HEK293 (cell line): ENCODE measurements at regions not wholly inside any gene's neighbourhood (a gene's known extent, or its start where the extent isn't known, plus 50 kb on each side); places are given as distances from the start of the nearest gene placed in this dataset.

ENCODE experiments used
- CTCF ChIA-PET: fragments of 350-600 bp; formaldehyde crosslinking; extraction: SDS; loops from one replicate; lab custom pipeline; 2021; ENCODE audit warnings: antibody characterized with exemption; lab: Yijun Ruan, JAX
- POLR2A ChIA-PET: fragments of 300-600 bp; formaldehyde crosslinking; extraction: SDS; loops from one replicate; lab custom pipeline; 2020; ENCODE audit warnings: antibody characterized with exemption, inconsistent platforms; lab: Yijun Ruan, JAX
- H3K27ac ChIP-seq: fragments of 200-500 bp; sonication (Bioruptor generic); 2 replicates; pipeline ENCODE4 v1.5.1; 2014; ENCODE audit warnings: low read depth, low read length, control low read depth, inconsistent platforms; ENCODE audit errors: extremely low read depth
- H3K36me3 ChIP-seq, 2 experiments: fragments of 200-500 bp in 1 of 2; sonication (Bioruptor generic) in 1 of 2; 1 replicate in 1 of 2; 2 replicates in 1 of 2; pipeline ENCODE4 v1.5.1; 2014 to 2017; ENCODE audit warnings: inconsistent platforms in 2 of 2, low read length in 2 of 2; ENCODE audit not compliant: control insufficient read depth in 2 of 2, insufficient read depth in 1 of 2
- H3K4me1 ChIP-seq: fragments of 200-500 bp; sonication (Bioruptor generic); 2 replicates; pipeline ENCODE4 v1.5.1; 2014; ENCODE audit warnings: mild to moderate bottlenecking, low read length, inconsistent platforms; ENCODE audit not compliant: control insufficient read depth, insufficient read depth
- H3K4me3 ChIP-seq: 2 replicates; pipeline ENCODE4 v1.5.1; 2011; ENCODE audit warnings: low read depth, mild to moderate bottlenecking, control low read depth, low read length, moderate library complexity
- H3K9me3 ChIP-seq: fragments of 200-500 bp; sonication (Bioruptor generic); 2 replicates; pipeline ENCODE4 v1.5.1; 2014; ENCODE audit warnings: low read depth, low read length, inconsistent platforms; ENCODE audit not compliant: control insufficient read depth, insufficient read depth
- GLI2 ChIP-seq: fragments of 450-650 bp; formaldehyde crosslinking; IDR thresholded peaks from 2 replicates; pipeline ENCODE4; 2017; ENCODE audit warnings: missing biosample characterization, missing genetic modification characterization, low read depth, borderline replicate concordance
- HOXA7 ChIP-seq: sonication (generic); formaldehyde crosslinking; IDR thresholded peaks from 2 replicates; pipeline ENCODE4 v1.8.1; 2022; ENCODE audit warnings: missing genetic modification reagents, borderline replicate concordance
- KLF16 ChIP-seq: fragments of 450-650 bp; formaldehyde crosslinking; IDR thresholded peaks from 2 replicates; pipeline ENCODE4 v1.5.1; 2017; ENCODE audit warnings: missing biosample characterization, missing genetic modification characterization
- MEIS1 ChIP-seq: sonication (generic); formaldehyde crosslinking; IDR thresholded peaks from 2 replicates; pipeline ENCODE4 v1.8.1; 2022; ENCODE audit warnings: missing genetic modification reagents, mild to moderate bottlenecking, borderline replicate concordance
- OVOL3 ChIP-seq: fragments of 450-650 bp; formaldehyde crosslinking; IDR thresholded peaks from 2 replicates; pipeline ENCODE4 v1.5.1; 2016; ENCODE audit warnings: missing biosample characterization, missing genetic modification characterization
- RBAK ChIP-seq: fragments of 450-650 bp; formaldehyde crosslinking; IDR thresholded peaks from 2 replicates; pipeline ENCODE4 v1.5.1; 2016; ENCODE audit warnings: missing biosample characterization, missing genetic modification characterization
- SP7 ChIP-seq: fragments of 450-650 bp; formaldehyde crosslinking; IDR thresholded peaks from 2 replicates; pipeline ENCODE4 v1.5.1; 2016; ENCODE audit warnings: missing biosample characterization, missing genetic modification characterization
- ZBTB44 ChIP-seq: fragments of 450-650 bp; IDR thresholded peaks from 2 replicates; pipeline ENCODE4 v1.5.1; 2018; ENCODE audit warnings: missing biosample characterization, mild to moderate bottlenecking, missing genetic modification characterization
- ZFP69B ChIP-seq: fragments of 450-650 bp; formaldehyde crosslinking; IDR thresholded peaks from 2 replicates; pipeline ENCODE4 v1.5.1; 2016; ENCODE audit warnings: missing biosample characterization, missing genetic modification characterization
- ZNF140 ChIP-seq: fragments of 450-650 bp; formaldehyde crosslinking; IDR thresholded peaks from 2 replicates; pipeline ENCODE4 v1.5.1; 2016; ENCODE audit warnings: missing biosample characterization, missing genetic modification characterization
- ZNF211 ChIP-seq: fragments of 450-650 bp; formaldehyde crosslinking; IDR thresholded peaks from 2 replicates; pipeline ENCODE4 v1.5.1; 2016; ENCODE audit warnings: low read depth, missing biosample characterization, missing genetic modification characterization
- ZNF324 ChIP-seq: fragments of 450-650 bp; formaldehyde crosslinking; IDR thresholded peaks from 2 replicates; pipeline ENCODE4 v1.5.1; 2016; ENCODE audit warnings: missing biosample characterization, missing genetic modification characterization
- ZNF354C ChIP-seq: fragments of 450-650 bp; formaldehyde crosslinking; IDR thresholded peaks from 2 replicates; pipeline ENCODE4 v1.5.1; 2016; ENCODE audit warnings: missing biosample characterization, missing genetic modification characterization, low read depth, borderline replicate concordance
- ZNF416 ChIP-seq: fragments of 450-650 bp; formaldehyde crosslinking; IDR thresholded peaks from 2 replicates; pipeline ENCODE4 v1.5.1; 2016; ENCODE audit warnings: missing biosample characterization, missing genetic modification characterization
- ZNF48 ChIP-seq: fragments of 450-650 bp; formaldehyde crosslinking; IDR thresholded peaks from 2 replicates; pipeline ENCODE4 v1.5.1; 2016; ENCODE audit warnings: missing biosample characterization, missing genetic modification characterization
- ZNF555 ChIP-seq: fragments of 450-650 bp; formaldehyde crosslinking; conservative IDR thresholded peaks from 2 replicates; pipeline ENCODE4 v1.5.1; 2017; ENCODE audit warnings: missing biosample characterization, mild to moderate bottlenecking, missing genetic modification characterization, inconsistent platforms
- ZNF610 ChIP-seq: fragments of 450-650 bp; formaldehyde crosslinking; IDR thresholded peaks from 2 replicates; pipeline ENCODE4 v1.5.1; 2016; ENCODE audit warnings: missing biosample characterization, missing genetic modification characterization, borderline replicate concordance
- ZNF623 ChIP-seq: fragments of 450-650 bp; formaldehyde crosslinking; IDR thresholded peaks from 2 replicates; pipeline ENCODE4 v1.5.1; 2016; ENCODE audit warnings: missing biosample characterization, missing genetic modification characterization
- ZNF747 ChIP-seq: fragments of 450-650 bp; formaldehyde crosslinking; IDR thresholded peaks from 2 replicates; pipeline ENCODE4 v1.5.1; 2016; ENCODE audit warnings: missing biosample characterization, missing genetic modification characterization
- ZSCAN23 ChIP-seq: fragments of 450-650 bp; formaldehyde crosslinking; IDR thresholded peaks from 2 replicates; pipeline ENCODE4 v1.5.1; 2016; ENCODE audit warnings: missing biosample characterization, missing genetic modification characterization
- TF ChIP-seq, protein P1 (sequence below): fragments of 450-650 bp; formaldehyde crosslinking; IDR thresholded peaks from 2 replicates; pipeline ENCODE4 v1.5.1; 2016; ENCODE audit warnings: missing biosample characterization, missing genetic modification characterization
- TF ChIP-seq, protein P2 (sequence below): fragments of 450-650 bp; formaldehyde crosslinking; IDR thresholded peaks from 2 replicates; pipeline ENCODE4 v1.5.1; 2016; ENCODE audit warnings: missing biosample characterization, missing genetic modification characterization

- TF ChIP-seq, protein P1, sequence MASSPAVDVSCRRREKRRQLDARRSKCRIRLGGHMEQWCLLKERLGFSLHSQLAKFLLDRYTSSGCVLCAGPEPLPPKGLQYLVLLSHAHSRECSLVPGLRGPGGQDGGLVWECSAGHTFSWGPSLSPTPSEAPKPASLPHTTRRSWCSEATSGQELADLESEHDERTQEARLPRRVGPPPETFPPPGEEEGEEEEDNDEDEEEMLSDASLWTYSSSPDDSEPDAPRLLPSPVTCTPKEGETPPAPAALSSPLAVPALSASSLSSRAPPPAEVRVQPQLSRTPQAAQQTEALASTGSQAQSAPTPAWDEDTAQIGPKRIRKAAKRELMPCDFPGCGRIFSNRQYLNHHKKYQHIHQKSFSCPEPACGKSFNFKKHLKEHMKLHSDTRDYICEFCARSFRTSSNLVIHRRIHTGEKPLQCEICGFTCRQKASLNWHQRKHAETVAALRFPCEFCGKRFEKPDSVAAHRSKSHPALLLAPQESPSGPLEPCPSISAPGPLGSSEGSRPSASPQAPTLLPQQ (tag by site-specific recombination), result no peak
- TF ChIP-seq KLF16 (tag by site-specific recombination), result no peak
- no peak for TF ChIP-seq ZNF623 (tag by site-specific recombination)
- no peak for TF ChIP-seq ZNF211 (tag by site-specific recombination)
- no peak for TF ChIP-seq OVOL3 (tag by site-specific recombination)
- TF ChIP-seq MEIS1 (CRISPR knock-in tag), result no peak
- no peak for TF ChIP-seq RBAK (tag by site-specific recombination)
- TF ChIP-seq, all 188 proteins: peak for 0
Observed at GRCh38 chr1:187787736-187788135, 959.0 kb downstream of the PLA2G4A start (continued).

GRCh38 chr1:187788718-187789117 is 960.0 kb downstream of the PLA2G4A start:
- ChIA-PET CTCF (no interaction called here), POLR2A (no interaction called here)
- Histone ChIP-seq H3K4me3 (no peak overlapping the region), H3K27ac (no peak overlapping the region), H3K36me3 (no peaks in the 10 kb centered on the region), H3K9me3 (no peaks in the 10 kb centered on the region), H3K4me1 (no peaks in the 10 kb centered on the region)
- no peak for TF ChIP-seq ZNF416
- no peak for TF ChIP-seq ZNF354C (tag by site-specific recombination)
- no peak for TF ChIP-seq ZNF324 (tag by site-specific recombination)
- TF ChIP-seq ZSCAN23, result no peak
- no peak for TF ChIP-seq ZNF140 (tag by site-specific recombination)
- no peak for TF ChIP-seq ZNF555 (tag by site-specific recombination)
- TF ChIP-seq GLI2, result no peak
- no peak for TF ChIP-seq ZBTB44 (tag by site-specific recombination)
- TF ChIP-seq, protein P2, sequence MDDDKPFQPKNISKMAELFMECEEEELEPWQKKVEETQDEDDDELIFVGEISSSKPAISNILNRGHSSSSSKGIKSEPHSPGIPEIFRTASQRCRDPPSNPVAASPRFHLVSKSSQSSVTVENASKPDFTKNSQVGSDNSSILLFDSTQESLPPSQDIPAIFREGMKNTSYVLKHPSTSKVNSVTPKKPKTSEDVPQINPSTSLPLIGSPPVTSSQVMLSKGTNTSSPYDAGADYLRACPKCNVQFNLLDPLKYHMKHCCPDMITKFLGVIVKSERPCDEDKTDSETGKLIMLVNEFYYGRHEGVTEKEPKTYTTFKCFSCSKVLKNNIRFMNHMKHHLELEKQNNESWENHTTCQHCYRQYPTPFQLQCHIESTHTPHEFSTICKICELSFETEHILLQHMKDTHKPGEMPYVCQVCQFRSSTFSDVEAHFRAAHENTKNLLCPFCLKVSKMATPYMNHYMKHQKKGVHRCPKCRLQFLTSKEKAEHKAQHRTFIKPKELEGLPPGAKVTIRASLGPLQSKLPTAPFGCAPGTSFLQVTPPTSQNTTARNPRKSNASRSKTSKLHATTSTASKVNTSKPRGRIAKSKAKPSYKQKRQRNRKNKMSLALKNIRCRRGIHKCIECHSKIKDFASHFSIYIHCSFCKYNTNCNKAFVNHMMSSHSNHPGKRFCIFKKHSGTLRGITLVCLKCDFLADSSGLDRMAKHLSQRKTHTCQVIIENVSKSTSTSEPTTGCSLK (tag by site-specific recombination), result no peak
- TF ChIP-seq HOXA7 (CRISPR knock-in tag), result no peak

DNA sequence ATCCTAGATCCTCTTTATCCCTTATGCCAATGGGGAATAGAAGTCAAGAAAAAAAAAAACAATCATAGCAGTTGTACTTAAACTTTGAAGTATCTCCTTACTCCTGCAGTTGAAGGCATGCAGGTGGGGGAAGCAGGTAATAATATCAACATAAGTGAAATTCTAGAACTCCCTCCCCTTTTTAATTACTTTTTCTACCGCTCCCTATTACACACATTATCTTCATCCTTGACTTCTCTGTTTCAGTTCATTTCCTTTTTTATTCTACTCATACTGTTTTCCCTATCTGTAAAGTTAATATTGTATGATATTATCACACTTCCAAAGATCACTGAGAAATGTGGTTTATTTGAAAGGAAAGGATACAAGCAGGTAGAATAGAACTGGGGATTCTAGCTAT is 962.0 kb downstream of the PLA2G4A start:
- POLR2A ChIA-PET, result no interaction called here
- no peak for TF ChIP-seq ZFP69B (tag by site-specific recombination)
- no peak for TF ChIP-seq ZNF747 (tag by site-specific recombination)
- no peak for TF ChIP-seq ZNF48 (tag by site-specific recombination)
- TF ChIP-seq ZNF610, result peak; percentile 92
- TF ChIP-seq SP7 (tag by site-specific recombination), result no peak
- Histone ChIP-seq H3K4me1 (no peaks in the 10 kb centered on the region), H3K9me3 (no peaks in the 10 kb centered on the region), H3K4me3 (no peak overlapping the region), H3K36me3 (no peaks in the 10 kb centered on the region), H3K27ac (no peak overlapping the region)
- CTCF ChIA-PET, result no interaction called here
